SK-N-MC (cell line): ENCODE measurements at regions not wholly inside any gene's neighbourhood (a gene's known extent, or its start where the extent isn't known, plus 50 kb on each side); places are given as distances from the start of the nearest gene placed in this dataset.

ENCODE experiments used
- DNase-seq: peaks from one replicate; pipeline ENCODE4 v3.0.0-alpha.2; 2011; ENCODE audit warnings: low read depth, low spot score
- H3K27ac ChIP-seq: fragments of 200-600 bp; sonication (generic); 2 replicates; pipeline ENCODE4 v1.5.1; 2016; ENCODE audit warnings: mixed run types
- H3K36me3 ChIP-seq: fragments of 200-600 bp; sonication (generic); 2 replicates; pipeline ENCODE4 v1.6.1; 2017; ENCODE audit warnings: antibody characterized with exemption, low read length, mixed read lengths; ENCODE audit not compliant: insufficient read depth
- H3K4me3 ChIP-seq: fragments of 200-600 bp; sonication (generic); 2 replicates; pipeline ENCODE4 v1.5.1; 2016
- H3K9ac ChIP-seq: fragments of 200-600 bp; sonication (generic); 2 replicates; pipeline ENCODE4 v1.8.0; 2017; ENCODE audit warnings: mixed run types, mixed read lengths; ENCODE audit not compliant: insufficient read length
- H3K9me3 ChIP-seq: fragments of 200-600 bp; sonication (generic); 2 replicates; pipeline ENCODE4 v1.6.1; 2017; ENCODE audit warnings: low read depth, mild to moderate bottlenecking, antibody characterized with exemption, low read length, moderate library complexity, mixed read lengths
- EZH2 ChIP-seq: fragments of 200-600 bp; sonication (generic); IDR thresholded peaks from one replicate; pipeline ENCODE4 v1.6.1; 2017; ENCODE audit warnings: antibody characterized with exemption
- FOXP2 ChIP-seq: optimal IDR thresholded peaks from 2 replicates; pipeline ENCODE3; 2011; ENCODE audit warnings: mild to moderate bottlenecking, moderate library complexity; ENCODE audit not compliant: insufficient read depth; ENCODE audit errors: extremely low read length, control extremely low read depth
- POLR2AphosphoS5 ChIP-seq: IDR thresholded peaks from 2 replicates; pipeline ENCODE4 v1.6.1; 2012; ENCODE audit warnings: mild to moderate bottlenecking, low read depth, low read length, borderline replicate concordance

- TF ChIP-seq FOXP2 (no peak), EZH2 (no peak), POLR2AphosphoS5 (no peak)
- Histone ChIP-seq H3K9me3 (no peaks in the 10 kb centered on the region), H3K27ac (no peak overlapping the region), H3K36me3 (no peaks in the 10 kb centered on the region), H3K9ac (no peak overlapping the region), H3K4me3 (no peak overlapping the region)
- no peak for DNase-seq
These were observed 59.4 kb upstream of the ASIC2 start for GRCh38 chr17:33352526-33352925.

GRCh38 chr17:33356266-33356665 lies 63.2 kb upstream of the ASIC2 start:
- H3K36me3 ChIP-seq = no peaks in the 10 kb centered on the region
- no peak for DNase-seq
- H3K27ac ChIP-seq = no peak overlapping the region
- no peak overlapping the region for H3K9ac ChIP-seq
- TF ChIP-seq POLR2AphosphoS5 (no peak), FOXP2 (no peak), EZH2 (no peak)
- no peak overlapping the region for H3K4me3 ChIP-seq
- no peaks in the 10 kb centered on the region for H3K9me3 ChIP-seq

- H3K9me3 ChIP-seq = no peaks in the 10 kb centered on the region
- H3K9ac ChIP-seq = no peak overlapping the region
- no peak overlapping the region for H3K27ac ChIP-seq
- no peak for DNase-seq
- H3K36me3 ChIP-seq = no peaks in the 10 kb centered on the region
- H3K4me3 ChIP-seq = no peak overlapping the region
- TF ChIP-seq EZH2 (no peak), POLR2AphosphoS5 (no peak)
These were observed 70.4 kb upstream of the ASIC2 start for GRCh38 chr17:33363475-33363874.

- no peak overlapping the region for H3K27ac ChIP-seq
- DNase-seq = no peak
- H3K36me3 ChIP-seq = no peaks in the 10 kb centered on the region
- H3K9me3 ChIP-seq = no peaks in the 10 kb centered on the region
- no peak overlapping the region for H3K4me3 ChIP-seq
- H3K9ac ChIP-seq = no peak overlapping the region
- TF ChIP-seq POLR2AphosphoS5 (no peak), EZH2 (no peak), FOXP2 (no peak)
These were observed 73.9 kb upstream of the ASIC2 start for GRCh38 chr17:33366960-33367359.

GRCh38 chr17:33369149-33369548 lies 76.1 kb upstream of the ASIC2 start:
- Histone ChIP-seq H3K36me3 (no peaks in the 10 kb centered on the region), H3K4me3 (no peak overlapping the region), H3K27ac (no peak overlapping the region), H3K9me3 (no peaks in the 10 kb centered on the region), H3K9ac (no peak overlapping the region)
- DNase-seq = no peak
- no peak for TF ChIP-seq FOXP2
- no peak for TF ChIP-seq POLR2AphosphoS5
- no peak for TF ChIP-seq EZH2

GRCh38 chr17:33369876-33370275 lies 76.8 kb upstream of the ASIC2 start:
- no peaks in the 10 kb centered on the region for H3K36me3 ChIP-seq
- no peaks in the 10 kb centered on the region for H3K9me3 ChIP-seq
- no peak overlapping the region for H3K4me3 ChIP-seq
- DNase-seq = no peak
- H3K9ac ChIP-seq = no peak overlapping the region
- TF ChIP-seq POLR2AphosphoS5 (no peak), FOXP2 (no peak), EZH2 (no peak)
- no peak overlapping the region for H3K27ac ChIP-seq

GRCh38 chr17:33370401-33370800 lies 77.3 kb upstream of the ASIC2 start:
- Histone ChIP-seq H3K9me3 (no peaks in the 10 kb centered on the region), H3K9ac (no peak overlapping the region), H3K4me3 (no peak overlapping the region), H3K36me3 (no peaks in the 10 kb centered on the region), H3K27ac (no peak overlapping the region)
- no peak for DNase-seq
- TF ChIP-seq FOXP2 (no peak), POLR2AphosphoS5 (no peak), EZH2 (no peak)

- no peak for DNase-seq
- H3K27ac ChIP-seq = no peak overlapping the region
- no peaks in the 10 kb centered on the region for H3K36me3 ChIP-seq
- H3K9me3 ChIP-seq = no peaks in the 10 kb centered on the region
- TF ChIP-seq FOXP2 (no peak), EZH2 (no peak), POLR2AphosphoS5 (no peak)
- no peak overlapping the region for H3K4me3 ChIP-seq
- no peak overlapping the region for H3K9ac ChIP-seq
These were observed 78.3 kb upstream of the ASIC2 start for GRCh38 chr17:33371377-33371776.

- Histone ChIP-seq H3K9ac (no peak overlapping the region), H3K36me3 (no peaks in the 10 kb centered on the region), H3K27ac (no peak overlapping the region), H3K4me3 (no peak overlapping the region), H3K9me3 (no peaks in the 10 kb centered on the region)
- no peak for DNase-seq
- TF ChIP-seq POLR2AphosphoS5 (no peak), EZH2 (no peak), FOXP2 (no peak)
These were observed 80.2 kb upstream of the ASIC2 start for GRCh38 chr17:33373273-33373672.
